OCI-LY3 (cell line): ENCODE measurements at regions not wholly inside any gene's neighbourhood (a gene's known extent, or its start where the extent isn't known, plus 50 kb on each side); places are given as distances from the start of the nearest gene placed in this dataset.
"Not testable (repeated sequence)": the region's sequence is repeated elsewhere in the genome, so short reads cannot be mapped to it uniquely, and the experiment has no call there.

ENCODE experiments used
- H2AFZ ChIP-seq: fragments of 200-600, 300-600 bp; shearing (Covaris generic); 2 replicates; pipeline ENCODE4 v1.6.0; 2014; ENCODE audit warnings: antibody characterized with exemption, low read depth, low read length
- H3K27ac ChIP-seq: fragments of 200-600, 300-600 bp; sonication (generic); 2 replicates; pipeline ENCODE4 v1.5.1; 2014; ENCODE audit warnings: mild to moderate bottlenecking, low read length, moderate library complexity, mixed read lengths
- H3K27me3 ChIP-seq: fragments of 200-600, 300-600 bp; sonication (generic); 2 replicates; pipeline ENCODE4 v1.6.1; 2014; ENCODE audit warnings: low read depth, low read length, mixed read lengths
- H3K36me3 ChIP-seq: fragments of 200-600, 300-600 bp; sonication (generic); replicated peaks from 2 replicates; pipeline ENCODE3; 2014; ENCODE audit warnings: low read depth, low read length, mixed read lengths
- H3K4me1 ChIP-seq: fragments of 300-600, 200-600 bp; sonication (generic); 2 replicates; pipeline ENCODE4 v1.6.1; 2014; ENCODE audit warnings: low read length, mixed read lengths
- H3K4me2 ChIP-seq: fragments of 200-600, 300-600 bp; sonication (generic); 2 replicates; pipeline ENCODE4 v1.6.1; 2014; ENCODE audit warnings: low read length, mixed read lengths
- H3K4me3 ChIP-seq: fragments of 300-600, 200-600 bp; sonication (generic); 2 replicates; pipeline ENCODE4 v1.5.1; 2014; ENCODE audit warnings: antibody characterized with exemption, mild to moderate bottlenecking, low read length, moderate library complexity
- H3K79me2 ChIP-seq: fragments of 300-600, 200-600 bp; shearing (Covaris generic); 2 replicates; pipeline ENCODE4 v1.6.1; 2014; ENCODE audit warnings: mild to moderate bottlenecking, low read length, mixed read lengths
- H3K9ac ChIP-seq: fragments of 300-600, 200-600 bp; shearing (Covaris generic); 2 replicates; pipeline ENCODE4 v1.6.0; 2014; ENCODE audit warnings: mild to moderate bottlenecking, low read length, moderate library complexity
- H3K9me3 ChIP-seq: fragments of 200-600, 300-600 bp; shearing (Covaris generic); 2 replicates; pipeline ENCODE4 v1.6.1; 2014; ENCODE audit warnings: low read length, mixed read lengths; ENCODE audit not compliant: insufficient read depth
- H4K20me1 ChIP-seq: fragments of 200-600, 300-600 bp; sonication (generic); 2 replicates; pipeline ENCODE4 v1.6.1; 2016; ENCODE audit warnings: low read length, mixed read lengths; ENCODE audit not compliant: insufficient read depth
- EZH2phosphoT487 ChIP-seq: fragments of 200-600 bp; shearing (Covaris generic); IDR thresholded peaks from 2 replicates; pipeline ENCODE4 v1.6.1; 2018; ENCODE audit warnings: antibody characterized with exemption, mixed run types, low read depth
- TF ChIP-seq, protein P1 (sequence below): fragments of 200-600, 300-600 bp; sonication (generic); IDR thresholded peaks from 2 replicates; pipeline ENCODE4 v1.5.1; 2014; ENCODE audit warnings: antibody characterized with exemption, low read length, low read depth

DNA sequence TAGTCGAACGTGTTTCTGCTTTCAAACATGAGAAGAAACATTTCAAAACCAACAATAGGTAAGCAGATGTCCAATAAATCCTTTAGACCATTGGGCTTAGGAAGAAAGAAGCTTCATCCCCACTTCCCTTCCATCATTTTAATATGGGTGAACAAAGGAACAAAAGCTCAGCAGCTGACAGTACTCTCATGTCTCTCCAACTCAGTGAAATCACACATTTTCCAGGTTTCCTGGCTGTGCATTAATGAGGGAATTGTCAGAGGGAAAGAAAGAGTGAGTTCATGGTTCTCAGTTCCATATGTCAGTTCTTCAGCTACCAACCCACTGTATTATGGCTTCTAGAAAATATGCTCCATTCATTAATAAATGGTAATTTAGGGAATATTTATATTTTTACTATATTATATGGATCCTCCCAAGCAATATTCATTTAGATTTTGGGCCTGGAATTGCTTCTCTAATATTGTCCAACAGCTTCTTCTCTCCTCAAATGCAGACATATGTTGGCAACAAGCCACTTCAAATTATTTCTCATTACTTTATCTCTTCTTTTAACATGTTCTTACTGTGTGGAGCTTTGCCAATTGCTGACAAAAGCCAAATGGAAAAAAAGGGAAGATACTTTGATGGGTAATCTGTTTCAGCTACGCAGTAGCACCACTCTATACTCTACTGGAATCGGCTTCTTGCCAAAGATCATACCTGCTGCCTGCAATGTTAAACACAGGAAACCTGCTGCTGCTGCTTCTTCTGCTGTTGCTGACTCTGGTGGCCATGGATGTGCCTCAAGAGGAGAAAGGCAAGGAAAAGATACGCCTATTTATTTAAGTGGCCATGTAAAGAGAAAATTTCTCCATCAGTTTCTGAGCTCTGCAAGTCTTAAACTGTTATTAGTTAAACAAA, 1757.6 kb downstream of the ARAP2 start:
- Histone ChIP-seq H3K9me3 (no peaks in the 10 kb centered on the region), H4K20me1 (no peaks in the 10 kb centered on the region), H3K9ac (no peak overlapping the region), H3K4me2 (no peak overlapping the region), H3K4me3 (no peak overlapping the region), H3K27me3 (no peaks in the 10 kb centered on the region), H3K36me3 (no peaks in the 10 kb centered on the region), H3K79me2 (no peaks in the 10 kb centered on the region), H3K27ac (no peak overlapping the region), H3K4me1 (no peaks in the 10 kb centered on the region), H2AFZ (no peak overlapping the region)
- TF ChIP-seq, protein P1, sequence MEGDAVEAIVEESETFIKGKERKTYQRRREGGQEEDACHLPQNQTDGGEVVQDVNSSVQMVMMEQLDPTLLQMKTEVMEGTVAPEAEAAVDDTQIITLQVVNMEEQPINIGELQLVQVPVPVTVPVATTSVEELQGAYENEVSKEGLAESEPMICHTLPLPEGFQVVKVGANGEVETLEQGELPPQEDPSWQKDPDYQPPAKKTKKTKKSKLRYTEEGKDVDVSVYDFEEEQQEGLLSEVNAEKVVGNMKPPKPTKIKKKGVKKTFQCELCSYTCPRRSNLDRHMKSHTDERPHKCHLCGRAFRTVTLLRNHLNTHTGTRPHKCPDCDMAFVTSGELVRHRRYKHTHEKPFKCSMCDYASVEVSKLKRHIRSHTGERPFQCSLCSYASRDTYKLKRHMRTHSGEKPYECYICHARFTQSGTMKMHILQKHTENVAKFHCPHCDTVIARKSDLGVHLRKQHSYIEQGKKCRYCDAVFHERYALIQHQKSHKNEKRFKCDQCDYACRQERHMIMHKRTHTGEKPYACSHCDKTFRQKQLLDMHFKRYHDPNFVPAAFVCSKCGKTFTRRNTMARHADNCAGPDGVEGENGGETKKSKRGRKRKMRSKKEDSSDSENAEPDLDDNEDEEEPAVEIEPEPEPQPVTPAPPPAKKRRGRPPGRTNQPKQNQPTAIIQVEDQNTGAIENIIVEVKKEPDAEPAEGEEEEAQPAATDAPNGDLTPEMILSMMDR: no peak
- TF ChIP-seq EZH2phosphoT487: no peak

DNA sequence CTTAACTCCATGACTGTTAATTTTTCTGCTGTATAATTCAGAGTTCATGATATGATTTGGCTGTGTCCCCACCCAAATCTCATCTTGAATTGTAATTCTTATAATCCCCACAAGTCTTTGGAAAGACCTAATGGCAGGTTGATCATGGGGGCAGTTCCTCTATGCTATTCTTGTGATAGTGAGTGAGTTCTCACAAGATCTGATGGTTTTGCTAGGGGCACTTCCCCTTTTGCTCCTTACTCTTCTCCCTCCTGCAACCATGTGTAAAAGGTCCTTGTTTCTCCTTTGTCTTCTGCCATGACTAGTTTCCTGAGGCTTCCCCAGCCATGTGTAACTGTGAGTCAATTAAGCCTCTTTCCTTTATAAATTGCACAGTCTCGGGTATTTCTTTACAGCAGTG, 1751.9 kb downstream of the ARAP2 start:
- peaks cover 4% of the 10 kb centered on the region; the same call in 1 of the 2 replicates for H3K4me1 ChIP-seq
- H3K9ac ChIP-seq: no peak overlapping the region
- no peak overlapping the region for H3K4me3 ChIP-seq
- no peak for TF ChIP-seq EZH2phosphoT487
- TF ChIP-seq, protein P1: no peak
- no peaks in the 10 kb centered on the region for H3K79me2 ChIP-seq
- H2AFZ ChIP-seq: no peak overlapping the region
- H3K36me3 ChIP-seq: no peaks in the 10 kb centered on the region
- H3K9me3 ChIP-seq: 0 out of 2 replicates have a peak, but pooled peaks cover 3% of the 10 kb centered on the region
- H3K4me2 ChIP-seq: no peak overlapping the region
- H3K27ac ChIP-seq: no peak overlapping the region
- no peaks in the 10 kb centered on the region for H4K20me1 ChIP-seq
- H3K27me3 ChIP-seq: no peaks in the 10 kb centered on the region

DNA sequence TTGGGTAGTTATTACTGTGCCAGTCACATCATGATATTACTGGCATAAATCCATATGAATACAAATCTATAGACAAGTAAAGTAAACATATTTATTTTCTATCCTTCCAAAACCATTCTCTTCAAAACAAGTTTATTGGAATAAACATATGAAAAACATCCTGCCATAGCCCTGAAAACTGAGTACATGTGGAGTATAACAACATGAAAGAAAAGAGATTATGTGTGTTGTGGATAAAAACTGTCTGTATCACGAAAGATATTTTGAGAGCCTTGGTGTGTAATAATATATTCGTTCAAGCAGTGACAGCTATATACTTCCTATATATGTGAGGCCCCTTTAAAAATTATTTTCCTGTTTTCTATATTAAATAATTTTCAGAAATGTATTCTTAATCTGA, 1742.2 kb downstream of the ARAP2 start:
- Histone ChIP-seq H3K4me3 (no peak overlapping the region), H3K9ac (no peak overlapping the region), H2AFZ (no peak overlapping the region), H3K4me1 (no peaks in the 10 kb centered on the region), H3K27ac (no peak overlapping the region), H3K9me3 (no peaks in the 10 kb centered on the region), H3K4me2 (no peak overlapping the region), H3K36me3 (no peaks in the 10 kb centered on the region), H3K79me2 (no peaks in the 10 kb centered on the region), H4K20me1 (no peaks in the 10 kb centered on the region), H3K27me3 (no peaks in the 10 kb centered on the region)
- TF ChIP-seq, protein P1: no peak
- no peak for TF ChIP-seq EZH2phosphoT487

DNA sequence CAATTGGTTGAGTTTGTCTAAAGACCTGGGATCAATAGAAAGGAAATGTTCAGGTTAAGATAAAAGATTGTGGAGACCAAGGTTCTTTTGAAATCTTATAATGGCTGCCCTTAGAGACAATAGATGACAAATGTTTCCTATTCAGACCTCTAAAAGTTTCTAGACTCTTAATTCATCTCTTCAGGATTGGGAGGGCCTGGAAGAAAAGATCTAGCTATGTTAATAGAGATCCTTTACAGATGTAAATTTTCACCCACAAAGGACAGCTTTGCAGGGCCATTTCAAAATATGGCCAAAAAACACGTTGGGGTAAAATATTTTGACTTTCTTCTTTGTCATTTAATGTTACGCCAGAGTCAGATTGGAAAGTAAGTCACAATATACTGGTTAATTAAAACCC, 1739.6 kb downstream of the ARAP2 start:
- not testable (repeated sequence) for H3K4me2 ChIP-seq, H3K27me3 ChIP-seq, H3K36me3 ChIP-seq, H2AFZ ChIP-seq, H3K79me2 ChIP-seq, H3K27ac ChIP-seq, H3K9ac ChIP-seq, H3K4me3 ChIP-seq, H3K4me1 ChIP-seq, H4K20me1 ChIP-seq, H3K9me3 ChIP-seq

DNA sequence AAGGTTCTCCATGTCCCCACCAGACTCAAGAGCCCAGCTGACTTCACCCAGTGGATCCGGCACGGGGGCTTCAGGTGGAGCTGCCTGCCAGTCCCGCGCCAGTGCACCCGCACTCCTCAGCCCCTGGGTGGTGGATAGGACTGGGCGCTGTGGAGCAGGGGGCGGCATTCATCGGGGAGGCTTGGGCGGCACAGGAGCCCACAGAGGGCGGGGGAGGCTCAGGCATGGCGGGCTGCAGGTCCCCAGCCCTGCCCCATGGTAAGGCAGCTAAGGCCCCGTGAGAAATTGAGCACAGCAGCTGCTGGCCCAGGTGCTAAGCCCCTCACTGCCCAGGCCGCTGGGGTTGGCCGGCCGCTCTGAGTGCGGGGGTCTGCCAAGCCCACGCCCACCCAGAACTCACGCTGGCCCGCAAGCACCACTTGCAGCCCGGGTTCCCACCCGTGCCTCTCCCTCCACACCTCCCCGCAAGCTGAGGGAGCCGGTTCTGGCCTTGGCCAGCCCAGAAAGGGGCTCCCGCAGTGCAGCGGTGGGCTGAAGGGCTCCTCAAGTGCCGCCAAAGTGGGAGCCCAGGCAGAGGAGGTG, 1737.7 kb downstream of the ARAP2 start:
- H4K20me1 ChIP-seq, H3K9me3 ChIP-seq, H3K27ac ChIP-seq, H3K4me2 ChIP-seq, H3K79me2 ChIP-seq, H2AFZ ChIP-seq, H3K4me1 ChIP-seq, H3K4me3 ChIP-seq, H3K27me3 ChIP-seq, H3K36me3 ChIP-seq, H3K9ac ChIP-seq: not testable (repeated sequence)
